Prostate gland (tissue), 2 donors: ENCODE measurements at regions not wholly inside any gene's neighbourhood (a gene's known extent, or its start where the extent isn't known, plus 50 kb on each side); places are given as distances from the start of the nearest gene placed in this dataset.

Source experiments
- POLR2A ChIP-seq: fragments of 450-650 bp; IDR thresholded peaks from one replicate; pipeline ENCODE4 v1.6.1; 2016; ENCODE audit warnings: antibody characterized with exemption, mild to moderate bottlenecking
- POLR2AphosphoS5 ChIP-seq: sonication (generic); formaldehyde crosslinking; IDR thresholded peaks from one replicate; pipeline ENCODE4 v1.6.1; 2017; ENCODE audit warnings: antibody characterized with exemption
- TF ChIP-seq, protein P1 (sequence below), 4 experiments: fragments of 200-600 bp in 2 of 4; fragments of 450-650 bp in 2 of 4; sonication (generic) in 2 of 4; IDR thresholded peaks; 1 replicate in 3 of 4; 2 replicates in 1 of 4; pipeline ENCODE4 v1.5.1; 2016 to 2019; ENCODE audit warnings: antibody characterized with exemption in 4 of 4, mild to moderate bottlenecking in 2 of 4, moderate library complexity in 2 of 4

- TF ChIP-seq, protein P1, sequence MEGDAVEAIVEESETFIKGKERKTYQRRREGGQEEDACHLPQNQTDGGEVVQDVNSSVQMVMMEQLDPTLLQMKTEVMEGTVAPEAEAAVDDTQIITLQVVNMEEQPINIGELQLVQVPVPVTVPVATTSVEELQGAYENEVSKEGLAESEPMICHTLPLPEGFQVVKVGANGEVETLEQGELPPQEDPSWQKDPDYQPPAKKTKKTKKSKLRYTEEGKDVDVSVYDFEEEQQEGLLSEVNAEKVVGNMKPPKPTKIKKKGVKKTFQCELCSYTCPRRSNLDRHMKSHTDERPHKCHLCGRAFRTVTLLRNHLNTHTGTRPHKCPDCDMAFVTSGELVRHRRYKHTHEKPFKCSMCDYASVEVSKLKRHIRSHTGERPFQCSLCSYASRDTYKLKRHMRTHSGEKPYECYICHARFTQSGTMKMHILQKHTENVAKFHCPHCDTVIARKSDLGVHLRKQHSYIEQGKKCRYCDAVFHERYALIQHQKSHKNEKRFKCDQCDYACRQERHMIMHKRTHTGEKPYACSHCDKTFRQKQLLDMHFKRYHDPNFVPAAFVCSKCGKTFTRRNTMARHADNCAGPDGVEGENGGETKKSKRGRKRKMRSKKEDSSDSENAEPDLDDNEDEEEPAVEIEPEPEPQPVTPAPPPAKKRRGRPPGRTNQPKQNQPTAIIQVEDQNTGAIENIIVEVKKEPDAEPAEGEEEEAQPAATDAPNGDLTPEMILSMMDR (IDR thresholded peaks at IDR 0.05), result no peak
- TF ChIP-seq POLR2A, result no peak
- TF ChIP-seq POLR2AphosphoS5, result no peak
These were observed 323.7 kb upstream of the OR4E1 start for GRCh38 chr14:21997300-21997699.
